ENCODE measurements at regions not wholly inside any gene's neighbourhood (a gene's known extent, or its start where the extent isn't known, plus 50 kb on each side); places are given as distances from the start of the nearest gene placed in this dataset.
"Not testable (repeated sequence)": the region's sequence is repeated elsewhere in the genome, so short reads cannot be mapped to it uniquely, and the experiment has no call there.

GRCh38 chr2:209181984-209182383, 241.9 kb upstream of the MAP2 start:
- H3K27ac Mint-ChIP-seq, result no peak overlapping the region
- Histone ChIP-seq H3K79me2 (ENCODE audit: insufficient read depth, low read length) (no peaks in the 10 kb centered on the region), H3T11ph (ENCODE audit: low read length) (no peak overlapping the region), H3K9ac (ENCODE audit: extremely low read depth, insufficient read length, low read length) (no peak overlapping the region), H3K23ac (ENCODE audit: insufficient read length, low read depth, low read length) (no peak overlapping the region), H2AK5ac (ENCODE audit: insufficient read length, low read length) (no peak overlapping the region), H4K8ac (replicated peaks; ENCODE audit: insufficient read length, low read depth, low read length) (no peak overlapping the region), H4K5ac (ENCODE audit: insufficient read length, low read depth, low read length) (no peak overlapping the region), H2AFZ (ENCODE audit: low read length) (no peak overlapping the region), H3K9me3 (ENCODE audit: control insufficient read depth, low read depth, low read length) (no peaks in the 10 kb centered on the region), H3K27ac (ENCODE audit: insufficient read length, low read depth, low read length) (no peak overlapping the region), H3K79me1 (ENCODE audit: insufficient read depth, low read depth, low read length, poor library complexity, severe bottlenecking) (no peaks in the 10 kb centered on the region), H2BK20ac (ENCODE audit: low read depth, low read length, poor library complexity, severe bottlenecking) (no peak overlapping the region), H3K27me3 (ENCODE audit: insufficient read depth, low read length) (no peaks in the 10 kb centered on the region), H2BK15ac (ENCODE audit: low read depth, low read length) (no peak overlapping the region), H3K23me2 (ENCODE audit: insufficient read length, low read depth, low read length, poor library complexity, severe bottlenecking) (no peaks in the 10 kb centered on the region), H3K4ac (ENCODE audit: low read depth, low read length) (no peak overlapping the region), H3K18ac (ENCODE audit: insufficient read length, low read depth, low read length) (no peak overlapping the region), H3K14ac (ENCODE audit: insufficient read depth, low read length) (no peak overlapping the region), H4K91ac (ENCODE audit: insufficient read length, low read depth, low read length) (no peak overlapping the region), H3K4me2 (ENCODE audit: insufficient read depth, insufficient read length, low read length) (no peak overlapping the region), H2BK5ac (ENCODE audit: insufficient read length, low read length) (no peak overlapping the region), H2BK12ac (ENCODE audit: insufficient read length, low read depth, low read length) (no peak overlapping the region), H2BK120ac (ENCODE audit: low read depth, low read length, poor library complexity, severe bottlenecking) (no peak overlapping the region), H4K20me1 (ENCODE audit: control insufficient read depth, insufficient read depth, insufficient read length) (no peaks in the 10 kb centered on the region), H3K4me1 (ENCODE audit: insufficient read depth, low read length) (no peaks in the 10 kb centered on the region), H3K56ac (ENCODE audit: insufficient read length, low read depth, low read length) (no peak overlapping the region)
- no peak overlapping the region for H3K4me3 Mint-ChIP-seq
- H3K4me1 Mint-ChIP-seq, result no peaks in the 10 kb centered on the region
- WGBS (ENCODE audit: extremely low coverage, insufficient read length, low lambda C conversion rate), result no CpG with 5 or more reads among the region's 2 CpGs
- H3K36me3 Mint-ChIP-seq (ENCODE audit: insufficient read depth in 1 of 3, low read depth in 3 of 3), result peaks cover 0 to 4% (median 0%) of the 10 kb centered on the region in 3 experiments; a peak in 1 of 7 replicates
- H3K27me3 Mint-ChIP-seq (ENCODE audit: low read depth), result no peaks in the 10 kb centered on the region
- no peak for DNase-seq
- no peaks in the 10 kb centered on the region for H3K9me3 Mint-ChIP-seq
- TF ChIP-seq CTCF (conservative IDR thresholded peaks at IDR 0.05), result no peak

- not testable (repeated sequence) for H3K27me3 Mint-ChIP-seq (ENCODE audit: low read depth); H3K9me3 Mint-ChIP-seq; H2BK5ac ChIP-seq (ENCODE audit: insufficient read length, low read length); H3K36me3 Mint-ChIP-seq (ENCODE audit: insufficient read depth in 1 of 3, low read depth in 3 of 3); H3K23ac ChIP-seq (ENCODE audit: insufficient read length, low read depth, low read length); H4K91ac ChIP-seq (ENCODE audit: insufficient read length, low read depth, low read length); H2AFZ ChIP-seq (ENCODE audit: low read length); H4K20me1 ChIP-seq (ENCODE audit: control insufficient read depth, insufficient read depth, insufficient read length); H3K27ac ChIP-seq (ENCODE audit: insufficient read length, low read depth, low read length); H3K14ac ChIP-seq (ENCODE audit: insufficient read depth, low read length); H2BK120ac ChIP-seq (ENCODE audit: low read depth, low read length, poor library complexity, severe bottlenecking); H3K4me1 ChIP-seq (ENCODE audit: insufficient read depth, low read length); H3K79me2 ChIP-seq (ENCODE audit: insufficient read depth, low read length); H3K18ac ChIP-seq (ENCODE audit: insufficient read length, low read depth, low read length); H3K9me3 ChIP-seq (ENCODE audit: control insufficient read depth, low read depth, low read length); H4K8ac ChIP-seq (replicated peaks; ENCODE audit: insufficient read length, low read depth, low read length); H3K79me1 ChIP-seq (ENCODE audit: insufficient read depth, low read depth, low read length, poor library complexity, severe bottlenecking); H3K9ac ChIP-seq (ENCODE audit: extremely low read depth, insufficient read length, low read length); H2BK15ac ChIP-seq (ENCODE audit: low read depth, low read length); H3K23me2 ChIP-seq (ENCODE audit: insufficient read length, low read depth, low read length, poor library complexity, severe bottlenecking); H3K4me3 Mint-ChIP-seq; H3T11ph ChIP-seq (ENCODE audit: low read length); H3K27ac Mint-ChIP-seq; H2BK12ac ChIP-seq (ENCODE audit: insufficient read length, low read depth, low read length); H3K4me2 ChIP-seq (ENCODE audit: insufficient read depth, insufficient read length, low read length); H3K27me3 ChIP-seq (ENCODE audit: insufficient read depth, low read length); H2AK5ac ChIP-seq (ENCODE audit: insufficient read length, low read length); H2BK20ac ChIP-seq (ENCODE audit: low read depth, low read length, poor library complexity, severe bottlenecking); H3K4ac ChIP-seq (ENCODE audit: low read depth, low read length); H3K56ac ChIP-seq (ENCODE audit: insufficient read length, low read depth, low read length); DNase-seq; H4K5ac ChIP-seq (ENCODE audit: insufficient read length, low read depth, low read length)
- H3K4me1 Mint-ChIP-seq, result peaks cover 9 to 10% of the 10 kb centered on the region in 2 experiments; a peak in 3 of 4 replicates
- WGBS (ENCODE audit: extremely low coverage, insufficient read length, low lambda C conversion rate), result no CpG with 5 or more reads among the region's 1 CpG
Observed at GRCh38 chr2:209186886-209187285, 237.0 kb upstream of the MAP2 start.

All from H9 (cell line).